ENCODE measurements at regions not wholly inside any gene's neighbourhood (a gene's known extent, or its start where the extent isn't known, plus 50 kb on each side); places are given as distances from the start of the nearest gene placed in this dataset.

GRCh38 chr14:89719366-89720075 is 235.0 kb downstream of the EFCAB11 start:
- peaks cover 0 to 19% (median 0%) of the 10 kb centered on the region in 3 donors for H3K9me3 ChIP-seq (ENCODE audit: control extremely low read depth in 1 of 3, control insufficient read depth in 2 of 3, insufficient read depth in 1 of 3, low read length in 2 of 3)
- no peaks in the 10 kb centered on the region for H3K79me2 ChIP-seq (ENCODE audit: control insufficient read depth, insufficient read depth, low read length)
- peak overlapping the region in 1 of 5 experiments; percentile 38 for H3K4me3 ChIP-seq (ENCODE audit: control extremely low read depth in 1 of 5, extremely low read depth in 1 of 5, insufficient read depth in 1 of 5, low read depth in 2 of 5, low read length in 4 of 5)
- H3K27me3 ChIP-seq (replicated peaks in 1 of 4; ENCODE audit: control extremely low read depth in 1 of 4, control insufficient read depth in 3 of 4, insufficient read depth in 4 of 4, low read length in 3 of 4) = no peaks in the 10 kb centered on the region
- ATAC-seq (ENCODE audit: low read depth) = peak; percentile 23
- no peaks in the 10 kb centered on the region for H3K27me3 Mint-ChIP-seq
- H2AFZ ChIP-seq (ENCODE audit: insufficient read depth, low read depth, low read length, poor library complexity, severe bottlenecking) = peak overlapping the region; percentile 67
- DNase-seq = peak; percentile 67
- peak overlapping the region; percentile 28 for H3K9ac ChIP-seq (ENCODE audit: low read length)
- H3K9me3 Mint-ChIP-seq (ENCODE audit: insufficient read depth) = peaks cover 2% of the 10 kb centered on the region
- H3K4me1 ChIP-seq (ENCODE audit: control insufficient read depth in 2 of 2, insufficient read depth in 2 of 2, low read length in 2 of 2) = peaks cover 50 to 54% of the 10 kb centered on the region in 2 donors
- ChIA-PET POLR2A (interaction anchor here (1.1 kb wide), 1 partner anchor 101 kb away, joined by 4 read pairs; no protein-coding TSS in a partner anchor), CTCF (no interaction called here)
- H4K20me1 ChIP-seq (ENCODE audit: control insufficient read depth, insufficient read depth, low read length, poor library complexity, severe bottlenecking) = no peaks in the 10 kb centered on the region
- intact Hi-C loops (cut with micrococcal nuclease) = loop anchor here (2.0 to 5.0 kb wide), 5 partner anchors 37 to 533 kb away; partner anchors contain the start of gene FOXN3
- H3K27ac Mint-ChIP-seq = peak overlapping the region; percentile 95
- H3K36me3 ChIP-seq (replicated peaks in 1 of 2; ENCODE audit: control extremely low read depth in 1 of 2, control insufficient read depth in 1 of 2, extremely low read depth in 1 of 2, insufficient read depth in 2 of 2, low read length in 1 of 2) = no peaks in the 10 kb centered on the region
- no CpG with 5 or more reads among the region's 10 CpGs for WGBS (ENCODE audit: insufficient coverage)
- TF ChIP-seq EZH2 (IDR thresholded peaks at IDR 0.05; ENCODE audit: borderline replicate concordance, insufficient read depth, low read depth, low read length, poor library complexity, severe bottlenecking) (no peak), CTCF (IDR thresholded peaks at IDR 0.05) (no peak)
- H3K4me2 ChIP-seq (replicated peaks; ENCODE audit: low read depth, low read length, poor library complexity, severe bottlenecking) = peak overlapping the region; percentile 73
- H3K4me1 Mint-ChIP-seq = peaks cover 55% of the 10 kb centered on the region
- H3K4me3 Mint-ChIP-seq = peak overlapping the region; percentile 75
- peak overlapping the region; percentile 93 to 95 for H3K27ac ChIP-seq (ENCODE audit: low read length in 2 of 2)

- no peak overlapping the region for H2AFZ ChIP-seq (ENCODE audit: insufficient read depth, low read depth, low read length, poor library complexity, severe bottlenecking)
- peaks cover 3% of the 10 kb centered on the region for H3K4me1 Mint-ChIP-seq
- peaks cover 3% of the 10 kb centered on the region for H3K9me3 Mint-ChIP-seq (ENCODE audit: insufficient read depth)
Measured at GRCh38 chr14:89708982-89709625, 245.4 kb downstream of the EFCAB11 start.

More at GRCh38 chr14:89708982-89709625, 245.4 kb downstream of the EFCAB11 start:
- no peaks in the 10 kb centered on the region for H4K20me1 ChIP-seq (ENCODE audit: control insufficient read depth, insufficient read depth, low read length, poor library complexity, severe bottlenecking)
- no peaks in the 10 kb centered on the region for H3K27me3 ChIP-seq (replicated peaks in 1 of 4; ENCODE audit: control extremely low read depth in 1 of 4, control insufficient read depth in 3 of 4, insufficient read depth in 4 of 4, low read length in 3 of 4)
- H3K4me1 ChIP-seq (ENCODE audit: control insufficient read depth in 2 of 2, insufficient read depth in 2 of 2, low read length in 2 of 2) = no peaks in the 10 kb centered on the region
- Mint-ChIP-seq H3K4me3 (no peak overlapping the region), H3K27ac (no peak overlapping the region), H3K27me3 (no peaks in the 10 kb centered on the region)
- intact Hi-C loops (cut with micrococcal nuclease) = no loop called here
- ChIA-PET CTCF (interaction anchor here (1.3 kb wide), 1 partner anchor 12 kb away, joined by 4 read pairs; no protein-coding TSS in a partner anchor), POLR2A (no interaction called here)
- DNase-seq (no peak), ATAC-seq (ENCODE audit: low read depth) (no peak)
- WGBS (ENCODE audit: insufficient coverage) = no CpG with 5 or more reads among the region's 3 CpGs
- no peak overlapping the region for H3K9ac ChIP-seq (ENCODE audit: low read length)
- H3K4me3 ChIP-seq (ENCODE audit: control extremely low read depth in 1 of 5, extremely low read depth in 1 of 5, insufficient read depth in 1 of 5, low read depth in 2 of 5, low read length in 4 of 5) = no peak overlapping the region
- H3K36me3 ChIP-seq (replicated peaks in 1 of 2; ENCODE audit: control extremely low read depth in 1 of 2, control insufficient read depth in 1 of 2, extremely low read depth in 1 of 2, insufficient read depth in 2 of 2, low read length in 1 of 2) = no peaks in the 10 kb centered on the region
- TF ChIP-seq EZH2 (IDR thresholded peaks at IDR 0.05; ENCODE audit: borderline replicate concordance, insufficient read depth, low read depth, low read length, poor library complexity, severe bottlenecking) = no peak
- TF ChIP-seq CTCF (IDR thresholded peaks at IDR 0.05) = no peak
- peaks cover 0 to 14% (median 3%) of the 10 kb centered on the region in 3 donors for H3K9me3 ChIP-seq (ENCODE audit: control extremely low read depth in 1 of 3, control insufficient read depth in 2 of 3, insufficient read depth in 1 of 3, low read length in 2 of 3)
- no peak overlapping the region for H3K4me2 ChIP-seq (replicated peaks; ENCODE audit: low read depth, low read length, poor library complexity, severe bottlenecking)
- no peaks in the 10 kb centered on the region for H3K79me2 ChIP-seq (ENCODE audit: control insufficient read depth, insufficient read depth, low read length)
- no peak overlapping the region for H3K27ac ChIP-seq (ENCODE audit: low read length in 2 of 2)

All from B cell (primary cell).